Lower leg skin (tissue), 4 donors: ENCODE measurements at regions not wholly inside any gene's neighbourhood (a gene's known extent, or its start where the extent isn't known, plus 50 kb on each side); places are given as distances from the start of the nearest gene placed in this dataset.

Source experiments
- DNase-seq, 2 donors: peaks; one replicate each; pipeline ENCODE4 v3.0.0-alpha.2; 2019; ENCODE audit warnings: low spot score in 2 of 2
- H3K4me3 ChIP-seq: fragments of 200-600 bp; sonication (generic); 2 replicates; pipeline ENCODE4 v1.5.1; 2017; ENCODE audit warnings: mild to moderate bottlenecking, low read depth; ENCODE audit not compliant: poor library complexity, severe bottlenecking
- POLR2A ChIP-seq, 2 donors: fragments of 450-650 bp; IDR thresholded peaks; one replicate each; pipeline ENCODE4 v1.6.1; 2016 to 2017; ENCODE audit warnings: antibody characterized with exemption in 2 of 2, mild to moderate bottlenecking in 1 of 2, moderate library complexity in 1 of 2
- WGBS, 2 donors: methylation state at CpG; one replicate each; pipeline ENCODE4 v1.1.5; 2018; 5-methylcytosine and 5-hydroxymethylcytosine counted together
- intact Hi-C: fragments of 100-400 bp; cut with DNase I; formaldehyde crosslinking; loops from one replicate; pipeline ENCODE4 v1.15.0; 2023; ENCODE audit warnings: low total_unique reads
- TF ChIP-seq, protein P1 (sequence below), 3 donors: fragments of 450-650 bp; IDR thresholded peaks; one replicate each; pipeline ENCODE4 v1.5.1; 2016; ENCODE audit warnings: antibody characterized with exemption in 3 of 3, mild to moderate bottlenecking in 3 of 3, moderate library complexity in 2 of 3

DNA sequence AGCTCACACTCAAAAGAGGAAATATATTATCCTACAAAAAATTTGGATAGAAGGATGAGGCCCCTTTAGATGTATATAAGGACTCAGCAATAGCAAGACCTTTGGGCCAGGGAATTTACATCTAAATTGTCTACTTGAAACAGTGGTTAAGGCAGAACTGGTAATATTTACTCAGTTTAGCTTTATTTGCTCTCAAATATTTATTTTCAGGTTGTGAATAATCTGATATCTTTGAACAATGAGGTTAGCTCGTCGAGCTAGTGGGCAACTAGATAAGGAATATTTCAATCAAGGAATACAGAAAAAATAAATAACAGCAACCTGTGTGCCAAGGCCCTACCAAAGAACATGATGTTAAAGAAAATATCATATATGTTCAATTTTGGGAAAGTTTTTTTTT lies 966.3 kb downstream of the DTWD2 start:
- no peak for DNase-seq
- 86 to 92% methylated on average over 2 of the region's 2 CpGs for WGBS, 2 donors
- no peak overlapping the region for H3K4me3 ChIP-seq
- intact Hi-C loops: no loop called here
- TF ChIP-seq, protein P1, sequence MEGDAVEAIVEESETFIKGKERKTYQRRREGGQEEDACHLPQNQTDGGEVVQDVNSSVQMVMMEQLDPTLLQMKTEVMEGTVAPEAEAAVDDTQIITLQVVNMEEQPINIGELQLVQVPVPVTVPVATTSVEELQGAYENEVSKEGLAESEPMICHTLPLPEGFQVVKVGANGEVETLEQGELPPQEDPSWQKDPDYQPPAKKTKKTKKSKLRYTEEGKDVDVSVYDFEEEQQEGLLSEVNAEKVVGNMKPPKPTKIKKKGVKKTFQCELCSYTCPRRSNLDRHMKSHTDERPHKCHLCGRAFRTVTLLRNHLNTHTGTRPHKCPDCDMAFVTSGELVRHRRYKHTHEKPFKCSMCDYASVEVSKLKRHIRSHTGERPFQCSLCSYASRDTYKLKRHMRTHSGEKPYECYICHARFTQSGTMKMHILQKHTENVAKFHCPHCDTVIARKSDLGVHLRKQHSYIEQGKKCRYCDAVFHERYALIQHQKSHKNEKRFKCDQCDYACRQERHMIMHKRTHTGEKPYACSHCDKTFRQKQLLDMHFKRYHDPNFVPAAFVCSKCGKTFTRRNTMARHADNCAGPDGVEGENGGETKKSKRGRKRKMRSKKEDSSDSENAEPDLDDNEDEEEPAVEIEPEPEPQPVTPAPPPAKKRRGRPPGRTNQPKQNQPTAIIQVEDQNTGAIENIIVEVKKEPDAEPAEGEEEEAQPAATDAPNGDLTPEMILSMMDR (IDR thresholded peaks at IDR 0.05): no peak
- TF ChIP-seq POLR2A (IDR thresholded peaks at IDR 0.05): no peak

DNA sequence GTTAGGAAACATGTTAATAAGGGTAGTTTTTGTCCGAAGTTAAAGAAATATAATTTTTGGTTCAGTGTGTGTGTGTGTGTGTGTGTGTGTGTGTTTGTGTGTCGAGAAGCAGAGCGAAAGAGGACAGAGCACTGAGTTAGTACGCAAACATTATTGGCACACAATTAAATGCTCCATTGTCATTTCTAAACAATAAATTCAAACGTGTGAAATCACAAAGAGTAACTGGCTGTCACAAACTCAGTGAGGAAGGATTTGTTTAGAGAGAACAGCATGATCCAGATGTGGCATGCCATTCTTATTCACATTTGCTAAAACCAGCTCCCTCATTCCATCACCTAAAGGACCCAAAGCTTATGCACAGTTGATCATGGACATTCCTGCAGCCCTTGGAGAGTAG lies 970.8 kb downstream of the DTWD2 start:
- no peak for DNase-seq
- H3K4me3 ChIP-seq: no peak overlapping the region
- intact Hi-C loops: no loop called here
- TF ChIP-seq, protein P1 (IDR thresholded peaks at IDR 0.05): no peak
- TF ChIP-seq POLR2A (IDR thresholded peaks at IDR 0.05): no peak
- 80 to 83% methylated on average over 5 of the region's 5 CpGs for WGBS, 2 donors

DNA sequence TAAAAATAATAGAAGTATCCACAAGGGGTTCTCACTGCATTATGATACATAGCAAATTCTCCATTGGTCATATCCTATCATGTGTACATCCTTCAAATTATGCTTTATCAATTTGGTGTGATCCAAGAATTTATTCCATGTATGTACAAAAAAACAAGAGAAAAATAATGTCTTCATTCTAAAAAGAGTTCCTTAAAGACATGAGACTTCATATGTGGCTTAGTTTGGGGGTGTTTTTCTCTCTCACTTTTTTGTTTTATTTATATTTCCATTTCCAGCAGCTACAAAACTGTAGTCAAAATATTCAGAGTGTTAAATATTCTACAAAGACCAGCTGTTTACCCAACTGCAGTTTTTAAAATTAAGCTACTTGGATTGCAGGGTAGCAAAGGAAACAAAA lies 972.0 kb downstream of the DTWD2 start:
- no peak overlapping the region for H3K4me3 ChIP-seq
- no peak for DNase-seq
- intact Hi-C loops: no loop called here
- TF ChIP-seq, protein P1 (IDR thresholded peaks at IDR 0.05): no peak
- no peak for TF ChIP-seq POLR2A (IDR thresholded peaks at IDR 0.05)

DNA sequence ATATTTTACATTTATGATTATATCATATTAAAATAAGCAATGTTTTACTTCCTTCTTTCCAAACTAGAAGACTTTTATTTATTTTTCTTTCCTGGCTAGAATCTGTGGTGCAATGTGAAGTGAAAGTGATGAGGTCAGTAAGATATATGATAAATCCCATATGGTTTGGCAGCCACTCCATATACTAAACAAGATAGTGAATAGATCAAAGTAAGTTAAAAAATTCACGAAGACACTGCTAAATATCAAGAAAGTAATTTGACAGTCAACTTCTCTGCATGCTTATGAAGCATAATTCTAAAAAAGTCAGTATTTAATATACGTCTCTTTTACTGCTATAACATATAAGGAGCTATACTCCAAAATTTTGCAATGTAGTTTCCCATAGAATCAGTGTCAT lies 972.8 kb downstream of the DTWD2 start:
- no peak for DNase-seq
- 64 to 67% methylated on average over 2 of the region's 2 CpGs for WGBS, 2 donors
- H3K4me3 ChIP-seq: no peak overlapping the region
- intact Hi-C loops: no loop called here
- TF ChIP-seq POLR2A (IDR thresholded peaks at IDR 0.05): no peak
- TF ChIP-seq, protein P1 (IDR thresholded peaks at IDR 0.05): no peak

DNA sequence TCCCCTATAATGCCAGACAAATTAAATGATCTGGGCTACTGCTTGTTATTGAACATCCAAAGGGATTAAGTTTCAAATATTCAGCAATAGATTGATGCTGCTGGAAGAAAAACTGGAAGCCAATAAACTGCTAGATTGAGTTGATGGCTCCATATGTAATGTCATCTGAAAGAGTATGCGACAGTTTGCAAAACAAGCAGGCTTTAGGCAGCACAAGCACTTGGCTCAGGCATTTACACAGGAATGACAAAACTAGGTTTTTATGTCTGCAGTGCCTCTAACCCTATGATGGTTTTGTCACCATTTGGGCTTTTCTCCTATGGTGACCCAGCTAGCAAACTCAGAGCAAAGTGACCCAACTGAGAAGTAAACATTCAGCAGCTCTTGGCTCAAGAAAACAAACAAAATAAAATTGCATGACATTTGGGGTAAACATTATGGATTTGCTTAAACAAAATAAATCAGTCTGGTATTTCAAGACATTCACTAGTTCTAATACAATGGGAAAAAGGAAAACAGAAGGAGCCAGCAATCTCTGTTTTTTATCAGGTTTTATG lies 978.5 kb downstream of the DTWD2 start:
- WGBS, 2 donors: 92% methylated on average over 1 of the region's 1 CpG
- no peak for DNase-seq
- intact Hi-C loops: no loop called here
- TF ChIP-seq, protein P1 (IDR thresholded peaks at IDR 0.05): no peak
- no peak for TF ChIP-seq POLR2A (IDR thresholded peaks at IDR 0.05)
- H3K4me3 ChIP-seq: no peak overlapping the region

DNA sequence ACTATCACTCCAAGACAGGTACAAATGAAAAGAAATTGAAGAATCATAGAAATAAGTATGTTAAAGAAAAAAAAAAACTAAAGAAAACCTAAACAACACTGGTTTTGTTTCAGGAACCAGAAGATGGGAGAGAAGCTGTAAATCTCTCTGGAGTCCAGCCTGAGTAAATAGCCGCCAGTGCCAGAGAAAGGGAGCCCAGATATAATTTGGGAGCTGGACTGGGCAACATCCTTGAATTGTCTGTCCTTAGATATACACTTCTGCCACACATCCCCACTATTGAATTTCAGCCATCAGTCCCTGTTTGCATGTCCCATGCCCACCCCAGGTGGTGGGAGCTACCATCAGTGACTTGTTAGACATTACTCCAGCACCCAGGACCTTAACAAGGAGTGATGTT lies 979.6 kb downstream of the DTWD2 start:
- no peak overlapping the region for H3K4me3 ChIP-seq
- DNase-seq: no peak
- intact Hi-C loops: no loop called here
- TF ChIP-seq POLR2A (IDR thresholded peaks at IDR 0.05): no peak
- TF ChIP-seq, protein P1 (IDR thresholded peaks at IDR 0.05): no peak
- 77 to 79% methylated on average over 1 of the region's 1 CpG for WGBS, 2 donors
